ENCODE measurements at regions not wholly inside any gene's neighbourhood (a gene's known extent, or its start where the extent isn't known, plus 50 kb on each side); places are given as distances from the start of the nearest gene placed in this dataset.
"Not testable (repeated sequence)": the region's sequence is repeated elsewhere in the genome, so short reads cannot be mapped to it uniquely, and the experiment has no call there.

GRCh38 chrX:115909017-115909416, 261.5 kb upstream of the AGTR2 start:
- no peak for DNase-seq (ENCODE audit: low read depth in 1 of 2, low spot score in 1 of 2)

GRCh38 chrX:115911967-115912366, 258.6 kb upstream of the AGTR2 start:
- DNase-seq (ENCODE audit: low read depth in 1 of 2, low spot score in 1 of 2) = no peak

- no peak for DNase-seq (ENCODE audit: low read depth in 1 of 2, low spot score in 1 of 2)
Observed at GRCh38 chrX:115912372-115912897, 258.1 kb upstream of the AGTR2 start.

- no peak for DNase-seq (ENCODE audit: low read depth in 1 of 2, low spot score in 1 of 2)
Observed at GRCh38 chrX:115913575-115913974, 257.0 kb upstream of the AGTR2 start.

- not testable (repeated sequence) for DNase-seq (ENCODE audit: low read depth in 1 of 2, low spot score in 1 of 2)
Observed at GRCh38 chrX:115915625-115916024, 254.9 kb upstream of the AGTR2 start.

GRCh38 chrX:115929480-115929879, 241.1 kb upstream of the AGTR2 start:
- no peak for DNase-seq (ENCODE audit: low read depth in 1 of 2, low spot score in 1 of 2)

GRCh38 chrX:115936008-115936407, 234.5 kb upstream of the AGTR2 start:
- DNase-seq (ENCODE audit: low read depth in 1 of 2, low spot score in 1 of 2) = no peak

GRCh38 chrX:115939070-115939469, 231.5 kb upstream of the AGTR2 start:
- DNase-seq (ENCODE audit: low read depth in 1 of 2, low spot score in 1 of 2) = no peak

- DNase-seq (ENCODE audit: low read depth in 1 of 2, low spot score in 1 of 2) = no peak
Observed at GRCh38 chrX:115939636-115940160, 230.8 kb upstream of the AGTR2 start.

GRCh38 chrX:115940348-115940747, 230.2 kb upstream of the AGTR2 start:
- no peak for DNase-seq (ENCODE audit: low read depth in 1 of 2, low spot score in 1 of 2)

- peak in 1 of 2 donors; percentile 25 for DNase-seq (ENCODE audit: low read depth in 1 of 2, low spot score in 1 of 2)
Observed at GRCh38 chrX:115940888-115941332, 229.6 kb upstream of the AGTR2 start.

- DNase-seq (ENCODE audit: low read depth in 1 of 2, low spot score in 1 of 2) = no peak
Observed at GRCh38 chrX:115941388-115941787, 229.2 kb upstream of the AGTR2 start.

GRCh38 chrX:115946059-115946458, 224.5 kb upstream of the AGTR2 start:
- no peak for DNase-seq (ENCODE audit: low read depth in 1 of 2, low spot score in 1 of 2)

- no peak for DNase-seq (ENCODE audit: low read depth in 1 of 2, low spot score in 1 of 2)
Observed at GRCh38 chrX:115948018-115948923, 222.3 kb upstream of the AGTR2 start.

GRCh38 chrX:115949900-115950822, 220.4 kb upstream of the AGTR2 start:
- no peak for DNase-seq (ENCODE audit: low read depth in 1 of 2, low spot score in 1 of 2)

- no peak for DNase-seq (ENCODE audit: low read depth in 1 of 2, low spot score in 1 of 2)
Observed at GRCh38 chrX:115952417-115953092, 218.0 kb upstream of the AGTR2 start.

- DNase-seq (ENCODE audit: low read depth in 1 of 2, low spot score in 1 of 2) = no peak
Observed at GRCh38 chrX:115957862-115958490, 212.6 kb upstream of the AGTR2 start.

- no peak for DNase-seq (ENCODE audit: low read depth in 1 of 2, low spot score in 1 of 2)
Observed at GRCh38 chrX:115958687-115959359, 211.7 kb upstream of the AGTR2 start.

- no peak for DNase-seq (ENCODE audit: low read depth in 1 of 2, low spot score in 1 of 2)
Observed at GRCh38 chrX:115960440-115961084, 210.0 kb upstream of the AGTR2 start.

Measured in activated T-helper 1 cell treated with anti-CD3 and anti-CD28 coated beads, Interleukin-2, amount 50 U/mL, for 16 hours (primary cell).